ACC112 (cell line): ENCODE measurements at regions not wholly inside any gene's neighbourhood (a gene's known extent, or its start where the extent isn't known, plus 50 kb on each side); places are given as distances from the start of the nearest gene placed in this dataset.

Source experiments
- H2AFZ ChIP-seq: fragments of 200-600 bp; sonication (generic); one replicate; pipeline ENCODE4 v1.6.0; 2017; ENCODE audit warnings: antibody characterized with exemption, low read length; ENCODE audit not compliant: unreplicated experiment
- H3K27ac ChIP-seq: fragments of 200-600 bp; sonication (generic); 2 replicates; pipeline ENCODE4 v1.5.1; 2014; ENCODE audit warnings: low read depth, mild to moderate bottlenecking, antibody characterized with exemption, low read length, moderate library complexity
- H3K27me3 ChIP-seq: fragments of 200-600 bp; sonication (generic); 2 replicates; pipeline ENCODE4 v1.6.1; 2014; ENCODE audit warnings: mild to moderate bottlenecking, antibody characterized with exemption, low read length, moderate library complexity, mixed read lengths; ENCODE audit not compliant: insufficient read depth
- H3K36me3 ChIP-seq: fragments of 200-600 bp; sonication (generic); 2 replicates; pipeline ENCODE4 v1.6.1; 2016; ENCODE audit warnings: mild to moderate bottlenecking, antibody characterized with exemption, low read length, moderate library complexity, mixed read lengths; ENCODE audit not compliant: insufficient read depth
- H3K4me1 ChIP-seq: fragments of 200-600 bp; sonication (generic); one replicate; pipeline ENCODE4 v1.6.1; 2016; ENCODE audit warnings: low read length, mixed read lengths; ENCODE audit not compliant: insufficient read depth, unreplicated experiment, control insufficient read depth
- H3K4me3 ChIP-seq: fragments of 200-600 bp; sonication (generic); 2 replicates; pipeline ENCODE4 v1.5.1; 2014; ENCODE audit warnings: mild to moderate bottlenecking, low read depth, low read length
- H3K79me2 ChIP-seq: fragments of 200-600 bp; sonication (generic); one replicate; pipeline ENCODE4 v1.6.0; 2016; ENCODE audit warnings: low read length; ENCODE audit not compliant: control insufficient read depth, unreplicated experiment, insufficient read depth

- no peaks in the 10 kb centered on the region for H3K4me1 ChIP-seq
- no peak overlapping the region for H2AFZ ChIP-seq
- no peak overlapping the region for H3K27ac ChIP-seq
- no peaks in the 10 kb centered on the region for H3K27me3 ChIP-seq
- no peak overlapping the region for H3K4me3 ChIP-seq
- no peaks in the 10 kb centered on the region for H3K79me2 ChIP-seq
- H3K36me3 ChIP-seq, result no peaks in the 10 kb centered on the region
Observed at GRCh38 chr9:108070861-108071260, 581.3 kb upstream of the KLF4 start.

DNA sequence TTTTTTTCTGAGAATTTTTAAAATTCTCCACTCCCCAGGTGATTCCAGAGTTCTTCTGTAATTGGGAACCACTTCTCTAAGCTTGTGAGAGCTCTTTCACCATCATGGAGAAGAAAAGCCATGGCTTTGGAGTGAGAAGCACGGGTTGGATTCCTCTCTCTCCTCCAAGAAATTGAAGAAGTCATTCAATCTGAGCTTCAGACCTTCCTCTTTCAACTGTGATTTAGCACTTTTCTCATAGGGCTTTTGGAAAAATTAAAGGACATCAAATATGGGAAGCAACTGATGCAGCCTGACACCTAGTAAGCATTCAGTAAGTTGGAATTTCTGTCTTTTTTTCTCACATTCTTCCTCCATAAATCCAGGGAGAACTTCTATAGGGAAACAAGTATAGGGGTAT is 580.4 kb upstream of the KLF4 start:
- H3K4me3 ChIP-seq, result no peak overlapping the region
- no peaks in the 10 kb centered on the region for H3K79me2 ChIP-seq
- no peaks in the 10 kb centered on the region for H3K4me1 ChIP-seq
- no peaks in the 10 kb centered on the region for H3K36me3 ChIP-seq
- H3K27ac ChIP-seq, result no peak overlapping the region
- H3K27me3 ChIP-seq, result no peaks in the 10 kb centered on the region
- H2AFZ ChIP-seq, result no peak overlapping the region

GRCh38 chr9:108062680-108063079 is 573.1 kb upstream of the KLF4 start:
- H2AFZ ChIP-seq, result no peak overlapping the region
- no peaks in the 10 kb centered on the region for H3K36me3 ChIP-seq
- H3K4me1 ChIP-seq, result peaks cover 10% of the 10 kb centered on the region
- H3K27ac ChIP-seq, result no peak overlapping the region
- no peaks in the 10 kb centered on the region for H3K79me2 ChIP-seq
- no peaks in the 10 kb centered on the region for H3K27me3 ChIP-seq
- no peak overlapping the region for H3K4me3 ChIP-seq

GRCh38 chr9:108060175-108060574 is 570.6 kb upstream of the KLF4 start:
- Histone ChIP-seq H2AFZ (no peak overlapping the region), H3K4me3 (no peak overlapping the region), H3K27me3 (no peaks in the 10 kb centered on the region), H3K4me1 (peaks cover 26% of the 10 kb centered on the region), H3K79me2 (no peaks in the 10 kb centered on the region), H3K27ac (no peak overlapping the region), H3K36me3 (no peaks in the 10 kb centered on the region)

DNA sequence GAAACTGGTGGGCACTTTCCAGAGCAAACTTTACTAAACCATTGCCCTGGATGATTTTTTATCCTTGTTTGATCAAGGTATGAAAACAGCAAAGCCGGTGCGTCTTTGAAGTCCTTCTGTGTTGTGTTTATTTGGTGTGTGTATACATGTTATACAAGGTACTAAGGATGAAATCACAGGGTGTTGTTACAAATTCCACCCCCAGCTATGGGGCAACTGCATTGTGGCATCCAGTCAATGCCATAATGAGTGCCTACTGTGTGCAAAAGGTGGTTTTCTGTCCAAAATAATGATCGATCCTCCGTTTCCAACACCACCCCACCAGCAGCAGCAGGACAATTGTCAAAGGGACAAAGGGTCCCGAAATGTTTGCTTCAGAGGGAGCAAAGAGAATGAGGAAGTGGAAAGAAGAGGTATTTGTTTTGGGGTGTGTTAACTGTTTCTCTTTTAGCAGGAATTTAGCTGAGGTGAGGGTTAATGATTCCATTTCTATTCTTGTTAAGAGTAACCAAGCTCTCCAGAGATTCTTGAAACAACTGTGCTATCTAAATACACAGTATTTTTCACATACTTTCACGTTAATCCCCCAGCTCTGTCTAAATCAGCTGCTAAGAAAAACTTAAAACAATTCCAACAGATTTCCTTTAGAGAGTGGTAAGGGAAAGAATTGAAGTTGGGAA is 568.7 kb upstream of the KLF4 start:
- Histone ChIP-seq H3K4me1 (peaks cover 45% of the 10 kb centered on the region), H3K27ac (peak overlapping the region; percentile 93), H3K36me3 (no peaks in the 10 kb centered on the region), H3K79me2 (no peaks in the 10 kb centered on the region), H3K27me3 (no peaks in the 10 kb centered on the region), H3K4me3 (no peak overlapping the region), H2AFZ (peak overlapping the region; percentile 20)

GRCh38 chr9:108057421-108058134 is 568.0 kb upstream of the KLF4 start:
- peak overlapping the region; percentile 58 for H2AFZ ChIP-seq
- H3K36me3 ChIP-seq, result no peaks in the 10 kb centered on the region
- H3K4me1 ChIP-seq, result peaks cover 52% of the 10 kb centered on the region
- no peaks in the 10 kb centered on the region for H3K27me3 ChIP-seq
- no peak overlapping the region; the same call in 1 of the 2 replicates for H3K4me3 ChIP-seq
- H3K27ac ChIP-seq, result peak overlapping the region; percentile 93
- no peaks in the 10 kb centered on the region for H3K79me2 ChIP-seq

DNA sequence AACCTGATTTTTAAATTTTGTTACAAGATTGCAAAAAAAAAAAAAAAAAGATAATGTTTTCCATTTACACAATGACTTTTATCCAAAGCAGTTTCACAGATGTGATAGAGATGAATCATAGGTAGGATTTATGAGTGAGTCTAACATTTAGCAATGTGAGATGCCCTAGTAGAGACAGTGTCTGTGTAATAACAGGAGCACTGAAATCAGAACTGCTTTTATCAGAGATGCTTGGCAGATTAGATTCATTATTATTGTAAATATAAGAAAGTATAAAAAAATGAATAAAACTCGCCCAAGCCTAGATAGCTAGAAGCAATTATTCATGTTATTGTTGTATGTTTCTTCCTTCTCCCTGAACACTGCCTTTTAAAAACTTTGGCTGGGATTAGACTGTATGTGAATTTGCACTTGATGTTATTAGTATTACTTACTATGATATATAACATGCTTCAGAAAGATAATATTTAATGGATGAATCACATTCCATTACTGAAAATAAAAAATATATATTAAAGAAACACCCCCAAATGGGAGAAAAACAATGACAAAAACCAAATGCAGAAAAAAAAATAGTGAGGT is 567.3 kb upstream of the KLF4 start:
- H3K79me2 ChIP-seq, result no peaks in the 10 kb centered on the region
- no peaks in the 10 kb centered on the region for H3K27me3 ChIP-seq
- H3K36me3 ChIP-seq, result no peaks in the 10 kb centered on the region
- H3K4me1 ChIP-seq, result peaks cover 57% of the 10 kb centered on the region
- peak overlapping the region; percentile 66 for H3K4me3 ChIP-seq
- H3K27ac ChIP-seq, result peak overlapping the region; percentile 93
- H2AFZ ChIP-seq, result no peak overlapping the region

- Histone ChIP-seq H3K27me3 (no peaks in the 10 kb centered on the region), H3K4me3 (peak overlapping the region; percentile 66), H3K27ac (peak overlapping the region; percentile 93), H3K36me3 (no peaks in the 10 kb centered on the region), H2AFZ (no peak overlapping the region), H3K4me1 (peaks cover 57% of the 10 kb centered on the region), H3K79me2 (no peaks in the 10 kb centered on the region)
Observed at GRCh38 chr9:108056084-108056804, 566.7 kb upstream of the KLF4 start.

DNA sequence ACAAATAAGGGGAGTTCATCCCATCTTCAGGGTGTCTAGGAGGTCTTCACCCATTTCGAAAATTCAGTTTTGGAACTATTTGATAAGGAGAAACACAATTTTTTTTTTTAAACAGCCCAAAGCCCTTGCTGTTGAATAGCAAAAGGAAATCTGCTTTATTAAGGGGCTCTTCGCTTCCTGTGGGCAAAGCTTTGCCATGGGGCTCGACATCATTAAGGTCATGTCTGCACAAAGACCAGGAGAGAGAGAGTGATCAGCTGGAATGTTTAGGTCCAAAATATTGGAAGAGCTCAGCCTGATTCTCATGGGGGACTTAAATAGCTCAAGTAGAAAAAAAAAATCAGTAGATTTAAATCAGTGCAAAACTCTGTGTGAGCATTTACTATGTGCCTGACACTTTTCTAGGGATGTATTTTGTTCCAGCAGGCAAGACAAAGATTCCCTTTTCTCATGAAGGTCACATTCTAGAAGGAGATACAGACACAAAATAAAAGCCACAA is 564.6 kb upstream of the KLF4 start:
- H3K36me3 ChIP-seq, result no peaks in the 10 kb centered on the region
- H3K27ac ChIP-seq, result peak overlapping the region; percentile 93
- H3K4me3 ChIP-seq, result peak overlapping the region; percentile 61
- H2AFZ ChIP-seq, result peak overlapping the region; percentile 76
- H3K79me2 ChIP-seq, result no peaks in the 10 kb centered on the region
- peaks cover 75% of the 10 kb centered on the region for H3K4me1 ChIP-seq
- no peaks in the 10 kb centered on the region for H3K27me3 ChIP-seq

GRCh38 chr9:108053555-108054061 is 564.0 kb upstream of the KLF4 start:
- Histone ChIP-seq H3K4me1 (peaks cover 78% of the 10 kb centered on the region), H3K79me2 (no peaks in the 10 kb centered on the region), H3K27ac (peak overlapping the region; percentile 93), H3K36me3 (no peaks in the 10 kb centered on the region), H2AFZ (peak overlapping the region; percentile 76), H3K4me3 (peak overlapping the region; percentile 61), H3K27me3 (no peaks in the 10 kb centered on the region)
